HG02759 (cell line): ENCODE measurements at regions not wholly inside any gene's neighbourhood (a gene's known extent, or its start where the extent isn't known, plus 50 kb on each side); places are given as distances from the start of the nearest gene placed in this dataset.
"Not testable (repeated sequence)": the region's sequence is repeated elsewhere in the genome, so short reads cannot be mapped to it uniquely, and the experiment has no call there.

ENCODE experiments used
- ATAC-seq: cut with Tn5 transposase; IDR thresholded peaks from one replicate; pipeline ENCODE4 v1.9.1; 2021; ENCODE audit warnings: mild to moderate bottlenecking, moderate library complexity; ENCODE audit not compliant: unreplicated experiment

DNA sequence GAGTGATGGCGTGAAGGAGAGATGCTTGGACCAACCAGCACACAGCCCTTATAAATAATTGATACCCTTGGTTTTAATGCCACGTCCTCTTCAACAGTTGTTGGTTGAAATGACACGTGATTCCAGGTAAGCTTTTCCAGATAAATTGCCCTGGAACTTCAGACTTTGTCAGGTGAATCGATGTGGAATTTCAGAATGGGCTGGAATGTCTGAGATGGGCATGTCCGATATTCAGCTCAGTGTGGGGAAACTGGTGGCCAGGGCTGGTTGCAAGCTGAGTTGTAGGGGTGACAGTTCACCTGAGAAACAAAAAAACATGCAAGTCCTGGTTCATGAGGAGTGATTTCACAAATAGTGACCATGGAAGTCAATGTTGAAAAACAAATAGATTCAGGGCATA, 104.0 kb upstream of the PRKX start:
- ATAC-seq: not testable (repeated sequence)

DNA sequence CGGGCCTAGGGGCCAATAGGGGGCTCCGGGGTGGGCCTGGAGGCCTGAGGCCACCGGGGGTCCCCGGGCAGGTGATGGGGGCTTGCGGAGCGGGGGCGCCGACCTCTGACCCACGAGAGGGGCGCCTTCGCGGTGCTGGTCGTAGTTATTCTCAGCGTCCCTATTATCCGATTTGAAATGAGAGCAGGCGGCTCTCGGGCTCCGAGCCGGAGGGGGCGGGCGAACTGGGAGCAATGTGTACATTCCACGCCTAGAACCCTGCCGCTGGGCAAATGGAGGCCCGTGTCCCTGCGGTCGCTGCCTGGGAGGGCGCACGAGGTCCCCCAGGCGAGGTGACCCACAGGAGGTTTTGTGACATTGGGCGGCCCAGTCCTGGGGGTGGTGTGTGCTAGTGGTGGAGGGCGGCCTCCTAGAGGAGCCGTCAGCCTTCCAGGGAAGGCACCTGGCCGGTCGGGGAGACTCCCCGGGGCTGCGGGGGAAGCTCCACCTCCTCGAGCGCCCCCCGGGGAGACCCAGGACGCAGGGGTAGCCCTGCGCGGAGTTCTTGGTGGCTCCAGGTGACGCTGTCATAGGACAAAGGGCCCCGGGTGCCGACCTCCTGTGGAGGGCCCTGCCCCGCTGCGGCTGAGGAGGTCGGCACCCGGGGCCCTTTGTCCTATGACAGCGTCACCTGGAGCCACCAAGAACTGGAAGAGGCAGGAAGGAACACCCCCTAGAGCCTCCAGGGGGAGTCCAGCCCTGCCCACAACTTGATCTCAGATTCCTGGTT, 102.6 kb upstream of the PRKX start:
- peak; percentile 10 for ATAC-seq

DNA sequence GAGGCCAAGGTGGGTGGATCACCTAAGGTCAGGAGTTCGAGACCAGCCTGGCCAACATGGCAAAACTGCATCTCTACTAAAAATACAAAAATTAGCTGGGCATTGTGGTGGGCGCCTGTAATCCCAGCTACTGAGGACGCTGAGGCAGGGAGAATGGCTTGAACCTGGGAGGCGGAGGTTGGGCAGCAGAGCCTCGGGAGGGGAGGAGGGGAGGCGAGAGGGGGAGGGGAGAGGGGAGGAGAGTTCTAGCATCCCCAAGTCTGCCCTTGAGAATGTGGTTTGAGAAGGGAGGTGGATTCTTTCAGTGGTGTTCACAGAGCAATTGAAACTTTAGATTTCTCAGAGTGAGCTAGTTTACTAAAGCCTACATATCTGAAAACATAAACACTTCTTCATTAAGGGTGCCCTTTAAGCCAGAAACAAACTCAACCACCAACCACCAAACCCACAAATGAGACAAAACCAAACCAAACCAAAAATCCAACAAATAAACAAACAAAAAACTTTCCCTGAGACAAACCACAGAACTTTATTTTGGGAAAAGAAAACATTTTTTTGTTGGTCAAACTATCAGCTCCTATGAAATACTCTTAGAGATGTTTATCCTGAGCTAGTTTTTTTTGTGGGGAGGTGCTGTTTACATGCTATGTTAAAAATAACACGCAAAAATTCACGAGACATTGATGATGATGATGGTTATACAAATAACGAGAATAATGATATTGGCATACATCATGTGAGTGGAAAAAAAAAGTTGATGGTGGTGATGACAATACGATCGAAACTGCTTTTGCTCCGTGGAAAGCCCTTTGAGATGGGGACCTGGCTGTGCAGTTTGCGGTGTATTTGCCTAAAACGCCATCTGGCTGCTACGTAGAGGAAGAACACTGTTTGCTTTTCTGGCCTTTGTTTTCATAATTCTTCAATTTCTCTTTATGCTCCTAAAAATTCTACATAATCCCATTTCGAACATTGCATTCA, 98.2 kb upstream of the PRKX start:
- no peak for ATAC-seq

DNA sequence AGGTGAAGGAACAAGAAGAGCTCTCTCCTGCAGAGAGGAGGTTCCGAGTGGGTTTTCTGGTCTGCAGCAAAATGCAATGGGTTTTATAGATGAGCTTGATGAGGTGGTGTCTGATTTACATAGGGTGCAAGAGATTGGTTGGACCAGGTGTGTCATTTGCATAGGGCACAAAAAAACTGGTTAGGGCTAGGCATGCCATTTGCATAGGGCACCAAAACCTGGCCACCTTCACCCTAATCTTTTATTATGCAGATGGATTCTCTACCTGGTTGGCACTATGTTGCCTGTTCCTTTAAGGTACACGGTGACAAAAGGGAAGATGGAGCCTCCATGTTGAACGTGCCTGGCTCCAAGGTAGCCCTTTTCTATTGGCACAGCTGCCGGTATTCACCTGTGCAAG, 94.5 kb upstream of the PRKX start:
- no peak for ATAC-seq

DNA sequence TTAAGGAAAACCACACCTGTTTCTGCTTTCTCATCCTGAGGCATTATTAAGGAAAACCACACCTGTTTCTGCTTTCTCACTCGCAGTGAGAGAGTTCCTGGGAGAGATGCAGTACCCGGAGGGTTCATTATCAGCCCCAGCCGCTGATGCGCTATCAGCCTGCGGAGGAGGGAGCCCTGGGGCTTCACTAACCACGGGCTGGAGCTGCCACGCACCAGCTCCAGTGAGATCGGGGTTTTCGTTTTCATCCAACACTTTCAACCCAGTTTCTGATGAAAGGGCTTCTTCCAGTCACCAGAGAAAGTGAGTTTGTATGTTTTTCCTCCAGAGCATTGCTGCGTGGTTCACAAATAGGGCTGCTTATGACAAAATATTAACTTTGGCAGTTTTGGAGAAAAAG, 93.2 kb upstream of the PRKX start:
- no peak for ATAC-seq

DNA sequence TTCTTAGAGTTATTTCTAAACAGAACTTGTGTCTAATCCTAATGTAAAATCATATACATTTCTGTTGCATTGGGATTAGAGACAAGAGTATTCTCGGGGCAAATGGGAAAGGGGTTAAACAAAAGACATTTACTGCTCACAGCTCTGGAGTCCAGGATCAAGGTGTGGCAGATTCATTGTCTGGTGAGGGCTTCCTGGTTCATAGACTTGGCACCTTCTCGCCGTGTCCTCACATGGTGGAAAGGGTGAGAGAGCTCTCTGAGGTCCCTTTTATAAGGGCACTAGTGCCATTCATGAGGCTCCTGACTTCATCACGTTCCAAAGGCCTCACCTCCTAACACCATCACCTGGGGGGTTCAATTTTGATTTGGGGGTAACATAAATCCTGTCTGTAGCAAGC, 90.3 kb upstream of the PRKX start:
- ATAC-seq: no peak

DNA sequence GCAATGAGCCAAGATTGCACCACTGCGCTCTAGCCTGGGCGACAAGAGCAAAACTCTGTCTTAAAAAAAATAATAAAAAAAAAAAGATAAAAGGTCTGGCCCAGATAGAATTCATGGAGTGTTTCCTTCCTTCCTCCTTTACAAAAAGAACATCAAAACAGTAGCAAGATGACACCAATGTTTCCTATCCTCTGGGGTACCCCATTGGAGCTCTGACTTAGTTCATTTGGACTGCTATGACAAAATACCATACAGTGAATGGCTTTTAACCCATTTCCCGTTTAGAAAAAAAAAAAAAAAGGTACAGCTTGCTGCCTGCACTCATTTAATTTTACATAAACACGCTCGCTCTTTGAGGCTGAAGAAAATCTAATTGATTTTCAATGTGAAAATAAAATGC, 89.9 kb upstream of the PRKX start:
- no peak for ATAC-seq

DNA sequence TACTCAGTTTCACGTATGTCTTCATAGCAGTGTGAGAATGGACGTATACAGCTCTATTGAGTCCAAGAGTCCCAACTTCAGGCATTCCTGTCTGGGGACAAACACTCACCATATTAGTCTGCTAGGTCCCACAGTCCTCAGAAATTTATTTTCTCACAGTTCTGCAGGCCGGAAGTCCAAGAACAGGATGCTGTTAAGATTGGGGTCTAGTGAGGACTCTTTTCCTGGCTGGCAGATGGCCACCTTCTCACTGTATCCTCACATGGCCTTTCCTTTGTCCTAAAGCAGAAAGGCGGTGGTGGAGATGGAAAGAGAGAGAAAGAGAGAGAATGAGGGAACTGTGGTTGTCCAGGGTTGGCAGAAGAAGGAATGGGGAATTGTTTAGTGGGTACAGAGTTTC, 82.0 kb upstream of the PRKX start:
- not testable (repeated sequence) for ATAC-seq

DNA sequence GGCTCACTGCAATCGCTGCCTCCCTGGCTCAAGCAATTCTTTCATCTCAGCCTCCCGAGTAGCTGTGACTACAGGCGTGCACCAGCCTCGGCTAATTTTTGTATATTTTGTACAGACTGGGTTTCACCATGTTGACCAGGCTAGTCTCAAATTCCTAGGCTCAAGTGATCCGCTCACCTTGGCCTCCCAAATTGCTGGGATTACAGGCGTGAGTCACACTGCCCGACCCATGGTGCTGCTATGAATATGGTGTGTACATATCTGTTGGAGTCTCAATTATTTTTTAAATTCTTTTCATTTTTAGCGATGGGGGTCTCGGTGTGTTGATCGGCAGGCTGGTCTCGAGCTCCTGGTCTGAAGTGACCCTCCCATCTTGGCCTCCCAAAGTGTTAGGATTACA, 78.0 kb upstream of the PRKX start:
- ATAC-seq: no peak

DNA sequence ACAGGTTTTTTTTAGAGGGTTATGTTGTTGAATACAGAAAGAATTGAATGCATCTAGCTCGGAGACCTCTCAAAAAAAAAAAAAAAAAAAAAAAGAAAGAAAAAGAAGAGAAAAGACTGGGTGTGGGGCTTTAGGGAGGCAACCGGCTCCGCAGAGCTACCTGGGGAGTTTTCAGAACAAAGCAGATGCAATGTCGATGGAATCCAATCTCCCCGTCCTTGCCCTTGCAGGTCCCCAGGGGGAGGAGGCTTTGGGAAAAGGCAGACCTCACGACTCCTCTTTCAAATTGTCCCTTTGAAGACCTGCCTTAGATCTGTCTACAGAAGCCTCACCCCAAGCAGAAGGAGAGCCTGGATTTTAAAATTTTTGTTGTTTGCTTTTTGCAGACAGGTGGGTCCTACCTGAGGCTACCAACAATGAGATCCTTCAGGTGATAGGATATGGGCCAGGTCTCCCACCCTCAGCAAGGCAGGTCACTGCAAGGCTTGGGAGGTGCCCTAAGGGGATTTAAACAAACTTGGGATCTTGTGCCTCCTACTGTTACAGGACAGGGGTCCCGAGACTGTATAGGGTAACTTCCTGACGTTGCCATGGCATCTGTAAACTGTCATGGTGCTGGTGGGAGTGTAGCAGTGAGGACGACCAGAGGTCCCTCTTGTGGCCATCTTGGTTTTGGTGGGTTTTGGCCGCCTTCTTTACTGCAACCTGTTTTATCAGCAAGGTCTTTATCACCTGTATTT, 75.2 kb upstream of the PRKX start:
- ATAC-seq: no peak

DNA sequence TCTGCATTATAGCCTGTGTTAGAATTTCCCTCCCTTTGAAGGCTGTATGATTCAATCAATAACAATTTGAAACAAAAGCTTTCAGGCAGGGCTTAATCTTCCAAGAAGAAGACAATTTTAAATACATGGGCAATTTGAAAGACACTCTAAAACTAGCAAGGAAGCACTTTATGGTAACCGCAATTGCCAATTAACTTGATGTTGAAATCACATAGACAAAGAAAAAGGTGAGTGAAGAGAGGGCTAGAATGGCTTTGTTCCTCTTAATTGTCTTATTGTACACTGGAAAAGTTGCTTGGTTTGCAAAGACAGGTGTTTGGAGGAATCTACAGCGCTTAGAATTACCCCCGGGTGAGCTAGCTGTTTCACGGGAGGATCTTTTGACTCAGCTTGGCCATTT, 74.4 kb upstream of the PRKX start:
- ATAC-seq: no peak

DNA sequence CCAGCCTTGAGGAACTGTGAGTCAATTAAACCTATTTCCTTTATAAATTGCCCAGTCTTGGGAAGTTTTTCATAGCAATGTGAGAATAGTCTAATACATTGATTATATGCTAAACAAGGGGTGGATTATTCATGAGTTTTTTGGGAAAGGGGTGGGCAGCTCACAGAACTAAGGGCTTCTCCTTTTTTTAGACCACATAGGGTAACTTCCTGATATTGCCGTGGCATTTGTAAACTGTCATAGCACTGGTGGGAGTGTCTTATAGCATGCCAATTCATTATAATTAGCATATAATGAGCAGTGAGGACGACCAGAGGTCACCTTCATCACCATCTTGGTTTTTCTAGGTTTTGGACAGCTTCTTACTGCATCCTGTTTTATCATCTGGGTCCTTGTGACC, 72.4 kb upstream of the PRKX start:
- ATAC-seq: not testable (repeated sequence)

DNA sequence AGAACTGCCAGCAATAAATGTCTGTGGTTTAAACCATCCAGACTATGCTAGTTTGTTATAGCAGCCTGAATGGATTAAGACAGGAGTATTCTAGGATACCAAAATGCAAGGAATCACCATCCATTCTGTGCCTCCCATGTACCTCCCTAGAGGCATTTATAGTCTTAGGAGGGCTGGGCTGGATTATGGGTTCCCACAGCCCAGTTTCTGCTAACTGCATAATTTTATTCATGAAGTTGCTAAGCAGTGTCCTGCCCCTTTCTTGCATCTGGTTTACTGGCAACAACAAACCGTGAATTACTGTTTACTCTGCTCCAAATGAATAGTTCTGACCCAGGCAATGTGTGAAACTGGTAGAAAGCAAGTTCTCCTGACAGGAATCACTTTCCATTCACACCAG, 67.1 kb upstream of the PRKX start:
- ATAC-seq: no peak

DNA sequence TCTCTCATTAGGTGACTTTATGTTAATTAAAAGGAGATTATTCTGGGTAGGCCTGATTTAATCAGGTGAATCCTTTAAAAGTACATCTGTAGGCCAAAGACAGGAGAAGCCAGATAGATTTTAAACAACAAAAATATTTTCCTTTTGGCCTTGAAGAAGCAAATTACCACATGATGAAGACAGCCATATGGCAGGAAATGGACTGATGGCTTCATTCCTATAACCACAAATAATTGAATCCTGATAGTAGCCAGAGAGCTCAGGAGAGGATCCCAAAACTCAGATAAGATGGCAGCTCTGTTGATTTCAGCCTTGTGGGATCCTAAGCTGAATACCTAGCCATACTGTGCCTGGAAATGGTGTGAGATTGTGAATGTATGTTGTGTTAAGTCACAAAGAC, 66.1 kb upstream of the PRKX start:
- no peak for ATAC-seq

DNA sequence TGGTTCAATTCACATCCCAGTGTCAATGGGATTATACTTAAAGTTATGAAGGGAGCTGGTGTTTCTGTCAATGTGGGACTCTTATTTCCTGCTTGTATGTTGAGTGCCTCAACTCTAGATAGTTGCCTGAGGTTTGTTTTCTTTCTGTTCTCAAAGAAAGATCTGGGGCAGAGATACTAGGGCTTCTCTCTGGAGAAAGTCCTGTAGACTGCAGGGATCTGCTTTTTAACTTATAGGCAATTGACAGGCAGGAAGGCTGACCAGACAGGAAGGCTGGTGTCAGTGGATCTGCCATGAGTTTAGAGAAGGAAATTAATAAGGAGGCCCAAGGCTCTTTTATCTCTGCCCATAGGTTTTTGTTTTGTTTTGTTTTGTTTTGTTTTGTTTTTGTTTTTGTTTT, 64.0 kb upstream of the PRKX start:
- ATAC-seq: no peak

DNA sequence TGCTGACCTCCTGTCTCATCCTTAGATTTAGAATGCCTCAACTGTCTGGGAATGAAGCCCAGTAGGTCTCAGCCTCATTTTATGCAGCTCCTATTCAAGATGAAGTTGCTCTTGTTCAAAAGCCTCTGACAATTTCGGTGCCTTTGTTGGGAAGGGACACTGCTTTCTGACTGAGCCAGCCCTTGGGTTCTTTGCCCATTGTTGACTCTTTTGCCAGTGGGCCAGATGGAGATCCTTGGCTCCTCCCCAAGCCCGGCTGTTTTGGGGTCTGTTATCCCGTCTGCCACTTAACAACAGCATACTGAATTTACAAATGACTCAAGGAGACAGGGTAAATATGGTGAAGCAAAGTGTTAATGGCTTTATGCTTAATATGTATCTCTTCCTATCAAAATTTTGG, 58.3 kb upstream of the PRKX start:
- ATAC-seq: no peak

DNA sequence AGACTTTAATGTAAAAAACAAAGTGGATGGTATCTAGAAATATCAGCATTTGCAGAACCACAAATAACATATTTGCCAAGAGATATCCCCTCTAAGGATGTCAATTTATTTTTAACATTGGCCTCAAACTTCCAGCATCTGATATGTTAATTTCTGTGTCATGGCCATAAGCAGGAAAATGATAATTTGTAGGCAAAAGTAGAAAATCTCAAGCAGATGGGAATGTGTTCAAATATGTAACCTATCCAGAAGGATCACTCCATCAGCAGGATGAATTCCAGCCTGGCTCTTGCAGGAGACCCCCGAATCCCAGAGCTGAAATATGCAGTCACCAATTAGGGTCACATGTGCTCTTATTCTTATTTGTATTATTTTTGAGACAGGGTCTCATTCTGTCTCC, 55.4 kb upstream of the PRKX start:
- no peak for ATAC-seq
